IPS-20b (cell line): ENCODE measurements at regions not wholly inside any gene's neighbourhood (a gene's known extent, or its start where the extent isn't known, plus 50 kb on each side); places are given as distances from the start of the nearest gene placed in this dataset.
"Not testable (repeated sequence)": the region's sequence is repeated elsewhere in the genome, so short reads cannot be mapped to it uniquely, and the experiment has no call there.

Experiments
- H3K27ac ChIP-seq: one replicate; pipeline ENCODE4 v1.5.1; 2013; ENCODE audit warnings: low read length
- H3K27me3 ChIP-seq: 2 replicates; pipeline ENCODE4 v1.6.1; 2013; ENCODE audit warnings: mild to moderate bottlenecking, low read length, inconsistent platforms; ENCODE audit not compliant: insufficient read depth
- H3K36me3 ChIP-seq: 2 replicates; pipeline ENCODE4 v1.6.1; 2013; ENCODE audit warnings: low read depth, mild to moderate bottlenecking, inconsistent platforms, low read length, moderate library complexity; ENCODE audit not compliant: insufficient read depth
- H3K4me1 ChIP-seq: 2 replicates; pipeline ENCODE4 v1.6.1; 2013; ENCODE audit warnings: mild to moderate bottlenecking, control low read depth, inconsistent platforms, low read length, moderate library complexity; ENCODE audit not compliant: insufficient read depth
- H3K4me3 ChIP-seq: 2 replicates; pipeline ENCODE4 v1.5.1; 2013; ENCODE audit warnings: mild to moderate bottlenecking, low read length, inconsistent platforms
- H3K9ac ChIP-seq: 2 replicates; pipeline ENCODE4 v1.6.1; 2013; ENCODE audit warnings: low read depth, mild to moderate bottlenecking, inconsistent platforms, low read length, moderate library complexity
- H3K9me3 ChIP-seq: 2 replicates; pipeline ENCODE4 v1.6.1; 2013; ENCODE audit warnings: mild to moderate bottlenecking, low read depth, low read length, inconsistent platforms; ENCODE audit not compliant: insufficient read depth

- Histone ChIP-seq H3K4me3 (no peak overlapping the region), H3K9me3 (no peaks in the 10 kb centered on the region), H3K4me1 (no peaks in the 10 kb centered on the region), H3K27ac (no peak overlapping the region), H3K27me3 (no peaks in the 10 kb centered on the region), H3K9ac (no peak overlapping the region), H3K36me3 (no peaks in the 10 kb centered on the region)
Measured at GRCh38 chr14:28348797-28349196, 417.8 kb upstream of the FOXG1 start.

- no peaks in the 10 kb centered on the region for H3K27me3 ChIP-seq
- H3K4me1 ChIP-seq, result no peaks in the 10 kb centered on the region
- H3K9me3 ChIP-seq, result peaks cover 17% of the 10 kb centered on the region; the same call in 1 of the 2 replicates
- H3K9ac ChIP-seq, result no peak overlapping the region
- no peaks in the 10 kb centered on the region for H3K36me3 ChIP-seq
- H3K27ac ChIP-seq, result no peak overlapping the region
- no peak overlapping the region for H3K4me3 ChIP-seq
Measured at GRCh38 chr14:28356819-28357218, 409.8 kb upstream of the FOXG1 start.

- Histone ChIP-seq H3K9ac (no peak overlapping the region), H3K4me3 (no peak overlapping the region), H3K4me1 (no peaks in the 10 kb centered on the region), H3K27me3 (no peaks in the 10 kb centered on the region), H3K9me3 (peaks cover 25% of the 10 kb centered on the region; the same call in 1 of the 2 replicates), H3K27ac (no peak overlapping the region), H3K36me3 (no peaks in the 10 kb centered on the region)
Measured at GRCh38 chr14:28361486-28361885, 405.1 kb upstream of the FOXG1 start.

GRCh38 chr14:28365510-28365909, 401.1 kb upstream of the FOXG1 start:
- peaks cover 21% of the 10 kb centered on the region; the same call in 1 of the 2 replicates for H3K9me3 ChIP-seq
- H3K4me1 ChIP-seq, result no peaks in the 10 kb centered on the region
- no peaks in the 10 kb centered on the region for H3K27me3 ChIP-seq
- H3K36me3 ChIP-seq, result no peaks in the 10 kb centered on the region
- H3K4me3 ChIP-seq, result no peak overlapping the region
- H3K9ac ChIP-seq, result no peak overlapping the region
- no peak overlapping the region for H3K27ac ChIP-seq

GRCh38 chr14:28373721-28374120, 392.9 kb upstream of the FOXG1 start:
- H3K9ac ChIP-seq, result no peak overlapping the region
- H3K4me3 ChIP-seq, result no peak overlapping the region
- no peaks in the 10 kb centered on the region for H3K9me3 ChIP-seq
- no peaks in the 10 kb centered on the region for H3K36me3 ChIP-seq
- H3K4me1 ChIP-seq, result no peaks in the 10 kb centered on the region
- H3K27ac ChIP-seq, result no peak overlapping the region
- no peaks in the 10 kb centered on the region for H3K27me3 ChIP-seq

GRCh38 chr14:28375295-28375694, 391.3 kb upstream of the FOXG1 start:
- Histone ChIP-seq H3K9ac (no peak overlapping the region), H3K4me3 (no peak overlapping the region), H3K27ac (no peak overlapping the region), H3K4me1 (no peaks in the 10 kb centered on the region), H3K36me3 (no peaks in the 10 kb centered on the region), H3K9me3 (no peaks in the 10 kb centered on the region), H3K27me3 (no peaks in the 10 kb centered on the region)

GRCh38 chr14:28381656-28382055, 384.9 kb upstream of the FOXG1 start:
- Histone ChIP-seq H3K27ac (no peak overlapping the region), H3K27me3 (no peaks in the 10 kb centered on the region), H3K9me3 (no peaks in the 10 kb centered on the region), H3K4me3 (no peak overlapping the region), H3K9ac (no peak overlapping the region), H3K4me1 (no peaks in the 10 kb centered on the region), H3K36me3 (no peaks in the 10 kb centered on the region)

GRCh38 chr14:28382444-28383190, 384.0 kb upstream of the FOXG1 start:
- H3K4me1 ChIP-seq, result no peaks in the 10 kb centered on the region
- H3K27ac ChIP-seq, result no peak overlapping the region
- no peaks in the 10 kb centered on the region for H3K9me3 ChIP-seq
- H3K9ac ChIP-seq, result no peak overlapping the region
- H3K27me3 ChIP-seq, result peaks cover 7% of the 10 kb centered on the region
- H3K4me3 ChIP-seq, result no peak overlapping the region
- no peaks in the 10 kb centered on the region for H3K36me3 ChIP-seq

GRCh38 chr14:28398506-28398905, 368.1 kb upstream of the FOXG1 start:
- Histone ChIP-seq H3K9ac (no peak overlapping the region), H3K27ac (no peak overlapping the region), H3K36me3 (no peaks in the 10 kb centered on the region), H3K27me3 (no peaks in the 10 kb centered on the region), H3K9me3 (no peaks in the 10 kb centered on the region), H3K4me3 (no peak overlapping the region), H3K4me1 (no peaks in the 10 kb centered on the region)

GRCh38 chr14:28401705-28402104, 364.9 kb upstream of the FOXG1 start:
- not testable (repeated sequence) for H3K36me3 ChIP-seq, H3K4me1 ChIP-seq, H3K27ac ChIP-seq, H3K27me3 ChIP-seq, H3K9ac ChIP-seq, H3K4me3 ChIP-seq, H3K9me3 ChIP-seq

GRCh38 chr14:28406196-28406595, 360.4 kb upstream of the FOXG1 start:
- no peaks in the 10 kb centered on the region for H3K36me3 ChIP-seq
- no peaks in the 10 kb centered on the region for H3K9me3 ChIP-seq
- no peak overlapping the region for H3K9ac ChIP-seq
- no peak overlapping the region for H3K4me3 ChIP-seq
- no peaks in the 10 kb centered on the region; the same call in 1 of the 2 replicates for H3K4me1 ChIP-seq
- H3K27ac ChIP-seq, result no peak overlapping the region
- no peaks in the 10 kb centered on the region for H3K27me3 ChIP-seq

GRCh38 chr14:28407031-28407825, 359.4 kb upstream of the FOXG1 start:
- Histone ChIP-seq H3K9me3 (no peaks in the 10 kb centered on the region), H3K36me3 (no peaks in the 10 kb centered on the region)

More at GRCh38 chr14:28407031-28407825, 359.4 kb upstream of the FOXG1 start:
- no peak overlapping the region for H3K9ac ChIP-seq
- H3K27me3 ChIP-seq, result no peaks in the 10 kb centered on the region
- no peak overlapping the region for H3K27ac ChIP-seq
- no peaks in the 10 kb centered on the region; the same call in 1 of the 2 replicates for H3K4me1 ChIP-seq
- H3K4me3 ChIP-seq, result no peak overlapping the region
